Duodenal mucosa (tissue), 2 donors: ENCODE measurements at regions not wholly inside any gene's neighbourhood (a gene's known extent, or its start where the extent isn't known, plus 50 kb on each side); places are given as distances from the start of the nearest gene placed in this dataset.

Source experiments
- H3K27ac ChIP-seq: one replicate; pipeline ENCODE4 v1.7.0; 2013; ENCODE audit warnings: low read depth, low read length
- H3K27me3 ChIP-seq, 2 donors: one replicate each; pipeline ENCODE4 v1.7.0; 2013; ENCODE audit warnings: low read length in 2 of 2, control low read depth in 1 of 2; ENCODE audit not compliant: insufficient read depth in 2 of 2, control insufficient read depth in 1 of 2
- H3K36me3 ChIP-seq, 2 donors: one replicate each; pipeline ENCODE4 v1.7.0; 2013; ENCODE audit warnings: low read length in 2 of 2, control low read depth in 1 of 2; ENCODE audit not compliant: insufficient read depth in 2 of 2, control insufficient read depth in 1 of 2
- H3K4me1 ChIP-seq, 2 donors: one replicate each; pipeline ENCODE4 v1.7.0; 2013; ENCODE audit warnings: low read length in 2 of 2, control low read depth in 1 of 2; ENCODE audit not compliant: insufficient read depth in 2 of 2, control insufficient read depth in 1 of 2
- H3K4me3 ChIP-seq, 2 donors: one replicate each; pipeline ENCODE4 v1.7.0; 2013; ENCODE audit warnings: low read length in 2 of 2, low read depth in 1 of 2
- H3K9ac ChIP-seq, 2 donors: one replicate each; pipeline ENCODE4 v1.7.0; 2013; ENCODE audit warnings: low read length in 2 of 2, low read depth in 1 of 2
- H3K9me3 ChIP-seq, 2 donors: one replicate each; pipeline ENCODE4 v1.7.0; 2013; ENCODE audit warnings: low read length in 2 of 2, control low read depth in 1 of 2; ENCODE audit not compliant: control insufficient read depth in 1 of 2

DNA sequence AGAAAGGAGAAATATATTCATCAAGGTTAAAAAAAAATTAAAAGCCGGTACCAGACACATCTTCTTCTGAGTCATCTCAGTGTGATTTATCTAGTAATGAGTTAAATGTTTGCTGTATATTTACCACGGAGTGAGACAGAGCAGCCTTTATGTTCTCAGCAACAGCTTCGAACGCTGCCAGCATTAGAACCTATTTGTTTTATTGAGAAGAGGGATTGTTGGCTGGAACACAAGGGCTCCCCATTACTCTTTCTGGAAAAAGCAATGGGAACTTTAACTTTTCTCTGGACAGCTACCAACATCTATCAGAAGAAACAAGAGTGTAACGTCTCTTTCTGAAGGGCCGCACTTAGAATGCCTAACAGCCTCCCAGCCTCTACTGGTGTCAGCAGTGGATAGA is 105.3 kb upstream of the TAB2 start:
- Histone ChIP-seq H3K36me3 (no peaks in the 10 kb centered on the region), H3K9ac (no peak overlapping the region), H3K9me3 (no peaks in the 10 kb centered on the region), H3K4me1 (peaks cover 5 to 6% of the 10 kb centered on the region in 2 donors), H3K27me3 (no peaks in the 10 kb centered on the region), H3K27ac (no peak overlapping the region), H3K4me3 (no peak overlapping the region)

DNA sequence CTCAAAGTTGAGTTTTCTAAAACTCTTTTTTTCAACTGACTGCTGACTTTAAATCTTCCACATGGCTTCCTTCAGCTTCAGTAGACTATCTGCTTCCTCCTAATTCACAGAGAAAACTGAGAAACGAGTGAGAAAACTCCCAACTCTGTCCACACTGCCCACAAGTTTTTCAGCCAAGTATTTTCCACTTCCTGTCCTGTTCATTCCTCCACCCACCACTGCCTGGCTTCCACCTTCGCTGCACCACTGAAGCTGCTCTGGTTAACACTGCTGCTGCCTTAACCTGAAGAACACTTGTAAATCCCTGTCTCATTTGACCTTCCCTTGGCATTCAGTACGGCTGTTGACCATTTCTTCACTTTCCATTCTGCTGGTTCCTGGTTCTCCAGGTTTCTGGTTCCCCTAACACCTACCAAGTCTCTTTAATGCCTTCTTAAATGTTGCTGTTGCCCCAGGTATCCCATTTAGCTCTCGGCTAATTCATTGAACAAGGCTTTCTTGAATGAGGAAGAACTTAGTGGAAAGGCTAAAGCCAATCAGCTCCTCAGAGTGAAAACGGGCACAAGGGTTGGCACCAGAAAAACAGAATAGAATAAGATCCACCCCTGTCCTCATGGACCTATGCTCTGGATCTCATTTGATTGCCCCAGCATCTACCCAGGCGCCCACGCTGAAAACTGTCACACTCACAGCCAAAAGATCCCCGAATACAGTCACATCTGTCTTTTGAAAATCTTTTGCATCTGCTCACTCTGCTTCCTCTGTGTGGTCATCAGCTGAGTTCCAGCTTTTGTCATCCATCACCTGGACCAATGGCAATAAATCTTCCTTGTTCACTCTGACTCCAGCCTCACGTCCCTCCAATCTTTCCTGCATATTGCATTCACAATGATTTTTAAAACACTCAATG is 104.4 kb upstream of the TAB2 start:
- no peaks in the 10 kb centered on the region for H3K27me3 ChIP-seq
- no peaks in the 10 kb centered on the region for H3K36me3 ChIP-seq
- peaks cover 5 to 6% of the 10 kb centered on the region in 2 donors for H3K4me1 ChIP-seq
- H3K9me3 ChIP-seq = no peaks in the 10 kb centered on the region
- no peak overlapping the region for H3K9ac ChIP-seq
- no peak overlapping the region for H3K27ac ChIP-seq
- H3K4me3 ChIP-seq = no peak overlapping the region

DNA sequence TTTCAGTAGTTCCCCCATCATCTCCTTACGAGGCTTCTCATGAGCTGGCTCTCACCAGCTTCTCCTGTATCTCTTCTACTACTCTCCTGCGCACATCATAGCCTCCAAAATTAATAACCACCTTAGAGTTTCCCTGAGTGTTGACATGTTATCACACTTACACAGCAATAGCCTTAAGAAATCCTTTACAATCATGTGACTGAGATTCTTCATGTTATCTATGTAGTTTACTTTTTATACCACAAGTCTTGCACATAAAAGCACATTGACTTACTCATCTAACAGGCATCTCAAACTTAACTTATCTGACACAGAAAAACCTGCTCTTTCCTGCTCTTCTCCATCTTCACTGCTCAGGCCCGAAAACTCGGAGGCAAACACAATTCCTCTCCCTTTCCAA is 103.7 kb upstream of the TAB2 start:
- peaks cover 5 to 6% of the 10 kb centered on the region in 2 donors for H3K4me1 ChIP-seq
- H3K27ac ChIP-seq = no peak overlapping the region
- H3K4me3 ChIP-seq = no peak overlapping the region
- H3K9me3 ChIP-seq = no peaks in the 10 kb centered on the region
- H3K36me3 ChIP-seq = no peaks in the 10 kb centered on the region
- no peak overlapping the region for H3K9ac ChIP-seq
- no peaks in the 10 kb centered on the region for H3K27me3 ChIP-seq

DNA sequence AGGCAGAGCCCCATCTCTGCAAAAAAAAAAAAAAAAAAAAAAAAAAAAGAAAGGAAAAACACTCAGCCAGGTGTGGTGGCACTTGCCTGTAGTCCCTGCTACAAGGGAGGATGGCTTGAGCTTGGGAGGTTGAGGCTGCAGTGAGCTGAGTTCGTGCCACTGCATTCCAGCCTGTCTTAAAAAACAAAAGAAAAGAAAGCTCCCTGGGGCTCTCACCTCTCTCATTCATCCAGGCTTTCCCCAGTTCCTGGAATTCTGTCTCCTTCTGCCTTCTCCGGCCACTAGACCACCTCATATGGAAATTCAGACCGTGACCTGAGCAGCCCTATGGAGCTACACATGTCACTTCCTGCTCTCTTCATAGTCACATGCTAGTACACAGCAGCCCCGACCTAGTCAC is 101.1 kb upstream of the TAB2 start:
- H3K9ac ChIP-seq = no peak overlapping the region
- no peaks in the 10 kb centered on the region for H3K36me3 ChIP-seq
- H3K27me3 ChIP-seq = no peaks in the 10 kb centered on the region
- no peak overlapping the region for H3K27ac ChIP-seq
- H3K9me3 ChIP-seq = no peaks in the 10 kb centered on the region
- peaks cover 0 to 6% of the 10 kb centered on the region in 2 donors for H3K4me1 ChIP-seq
- H3K4me3 ChIP-seq = no peak overlapping the region

DNA sequence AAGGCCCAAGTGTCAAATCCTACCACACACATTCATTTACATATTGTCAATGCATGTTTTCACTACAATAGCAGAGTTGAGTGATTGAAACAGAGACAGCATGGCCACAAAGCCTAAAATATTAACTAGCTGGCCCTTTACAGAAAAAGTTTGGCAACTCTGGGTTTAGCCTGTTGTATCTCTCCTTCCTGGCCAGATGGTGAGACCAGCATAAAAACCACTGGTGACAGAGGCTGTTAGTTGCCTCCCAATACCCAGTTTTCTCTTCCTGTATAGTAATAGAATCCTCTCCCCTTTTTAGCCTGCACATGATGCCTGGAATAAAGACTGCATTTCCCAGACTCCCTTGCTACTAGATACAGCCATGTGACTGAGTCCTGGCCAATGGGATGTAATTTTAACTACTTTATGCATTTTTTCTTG is 100.0 kb upstream of the TAB2 start:
- Histone ChIP-seq H3K4me1 (peaks cover 0 to 1% of the 10 kb centered on the region in 2 donors), H3K27me3 (no peaks in the 10 kb centered on the region), H3K27ac (no peak overlapping the region), H3K9me3 (no peaks in the 10 kb centered on the region), H3K36me3 (no peaks in the 10 kb centered on the region), H3K4me3 (no peak overlapping the region), H3K9ac (no peak overlapping the region)

DNA sequence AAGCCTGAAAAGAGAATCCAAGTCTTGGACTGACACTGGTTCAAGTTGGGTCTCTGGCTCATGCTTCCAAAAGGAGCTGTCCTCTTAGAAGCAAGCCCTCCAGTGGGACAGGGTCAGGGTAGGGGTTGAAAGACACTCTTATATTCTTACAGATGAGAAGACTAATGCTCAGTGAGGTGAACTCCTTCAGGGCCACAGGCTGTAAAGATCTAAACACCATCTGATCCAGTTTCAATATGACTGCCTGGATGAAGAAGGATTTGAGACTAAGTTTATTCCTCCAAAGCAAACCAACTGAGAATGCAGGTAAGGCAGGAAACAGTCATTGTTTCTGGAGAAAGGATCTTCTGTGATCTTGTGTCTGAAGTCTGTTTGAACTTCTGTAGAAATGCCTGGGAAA is 99.0 kb upstream of the TAB2 start:
- Histone ChIP-seq H3K27me3 (no peaks in the 10 kb centered on the region), H3K4me3 (no peak overlapping the region), H3K9me3 (no peaks in the 10 kb centered on the region), H3K9ac (no peak overlapping the region), H3K27ac (no peak overlapping the region), H3K36me3 (no peaks in the 10 kb centered on the region), H3K4me1 (no peaks in the 10 kb centered on the region)

DNA sequence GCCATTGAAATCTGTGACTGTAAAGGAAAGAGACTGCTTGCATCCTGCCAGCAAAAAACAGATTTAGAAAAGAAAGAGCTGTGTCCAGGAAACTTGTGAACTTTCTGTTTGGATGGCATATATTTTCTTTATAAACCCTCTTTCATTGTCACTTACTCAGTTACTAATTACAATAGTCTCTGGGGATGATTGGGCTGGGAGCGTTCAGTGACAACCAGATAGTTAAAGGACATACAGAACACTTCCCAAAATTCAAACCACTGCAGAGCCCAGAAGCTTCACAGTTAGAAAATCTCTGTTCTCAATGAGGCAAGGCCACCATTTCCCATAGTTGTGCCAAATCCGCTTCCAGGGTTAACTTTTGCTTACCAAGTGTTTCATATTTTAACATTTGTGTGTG is 98.6 kb upstream of the TAB2 start:
- Histone ChIP-seq H3K9me3 (no peaks in the 10 kb centered on the region), H3K4me3 (no peak overlapping the region), H3K36me3 (no peaks in the 10 kb centered on the region), H3K27ac (no peak overlapping the region), H3K9ac (no peak overlapping the region), H3K27me3 (no peaks in the 10 kb centered on the region), H3K4me1 (no peaks in the 10 kb centered on the region)

DNA sequence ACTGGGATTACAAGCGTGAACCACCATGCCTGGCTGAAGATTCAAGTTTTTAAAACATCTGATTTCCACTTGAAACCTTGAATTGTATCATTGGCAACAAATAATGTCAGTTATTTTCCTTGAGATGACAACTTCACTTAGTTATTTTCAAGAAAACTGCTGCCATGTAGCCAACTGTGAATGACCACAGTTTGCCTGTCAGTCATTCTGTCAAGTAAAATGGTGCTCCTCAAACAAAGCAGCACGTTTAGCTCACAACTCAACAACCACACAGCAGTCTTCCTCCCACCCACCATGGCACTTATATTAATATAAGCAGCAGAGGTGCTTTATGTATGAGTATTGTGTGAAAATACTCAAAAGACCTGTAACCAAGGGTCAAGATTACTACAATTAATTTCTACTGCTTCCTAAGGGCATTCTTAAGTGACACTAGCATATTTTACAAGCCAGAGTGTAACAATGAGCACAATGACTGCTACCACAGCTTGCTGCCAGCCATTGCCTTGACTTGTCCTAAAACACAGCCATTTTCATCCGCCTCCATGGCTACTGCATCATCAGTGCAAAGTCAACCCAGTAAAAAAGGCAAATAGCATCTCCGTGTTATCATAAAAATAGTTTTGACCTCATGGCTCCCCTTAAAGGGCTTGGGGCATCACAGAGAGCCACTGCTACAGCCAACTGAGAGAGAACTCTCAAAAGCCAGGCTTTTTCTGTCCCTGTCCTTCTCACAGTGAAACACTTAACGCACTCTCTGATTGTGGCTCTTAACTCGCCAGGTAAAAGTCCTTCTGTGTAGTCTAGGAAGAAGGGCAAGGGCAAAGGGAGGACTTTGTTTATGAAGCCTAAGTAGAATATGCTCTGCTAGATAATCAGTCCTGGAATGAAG is 96.4 kb upstream of the TAB2 start:
- Histone ChIP-seq H3K36me3 (no peaks in the 10 kb centered on the region), H3K4me3 (no peak overlapping the region), H3K27ac (no peak overlapping the region), H3K9ac (no peak overlapping the region), H3K27me3 (no peaks in the 10 kb centered on the region), H3K9me3 (no peaks in the 10 kb centered on the region), H3K4me1 (peaks cover 0 to 12% of the 10 kb centered on the region in 2 donors)

DNA sequence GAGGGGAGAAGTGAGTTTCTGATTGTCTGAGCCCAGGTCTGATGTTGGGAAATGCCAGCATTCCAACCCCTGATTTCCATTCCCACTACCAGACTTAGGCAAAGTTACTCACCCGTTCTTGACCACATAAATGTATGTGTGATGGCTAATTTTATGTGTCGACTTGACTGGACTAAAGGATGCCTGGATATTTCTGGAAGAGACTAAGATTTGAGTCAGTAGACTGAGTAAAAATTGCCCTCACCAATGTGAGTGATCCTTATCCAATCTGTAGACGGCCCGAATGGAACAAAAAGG is 95.8 kb upstream of the TAB2 start:
- no peaks in the 10 kb centered on the region for H3K36me3 ChIP-seq
- H3K9me3 ChIP-seq = no peaks in the 10 kb centered on the region

More for the DNA sequence above, 95.8 kb upstream of the TAB2 start:
- no peak overlapping the region for H3K4me3 ChIP-seq
- H3K4me1 ChIP-seq = peaks cover 0 to 12% of the 10 kb centered on the region in 2 donors
- H3K9ac ChIP-seq = no peak overlapping the region
- no peaks in the 10 kb centered on the region for H3K27me3 ChIP-seq
- H3K27ac ChIP-seq = no peak overlapping the region
